Keratinocyte (primary cell): ENCODE measurements at regions not wholly inside any gene's neighbourhood (a gene's known extent, or its start where the extent isn't known, plus 50 kb on each side); places are given as distances from the start of the nearest gene placed in this dataset.
A peak's percentile ranks its signal among the peaks of the same experiment; 100 is the strongest.

Source experiments
- EZH2 ChIP-seq: IDR thresholded peaks from one replicate; pipeline ENCODE4 v1.6.1; 2012; ENCODE audit warnings: inconsistent platforms, mild to moderate bottlenecking, low read length, moderate library complexity
- TF ChIP-seq, protein P1 (sequence below), 3 experiments: IDR thresholded peaks in 1 of 3; conservative IDR thresholded peaks in 1 of 3; optimal IDR thresholded peaks in 1 of 3; 2 replicates in 2 of 3; 3 replicates in 1 of 3; pipeline versions ENCODE3 to v1.5.1; 2011; ENCODE audit warnings: low read length in 3 of 3, mild to moderate bottlenecking in 3 of 3, moderate library complexity in 2 of 3, control low read depth in 1 of 3, inconsistent platforms in 1 of 3; ENCODE audit not compliant: insufficient read depth in 2 of 3; ENCODE audit errors: extremely low read depth in 1 of 3

GRCh38 chr1:228664399-228664914, 70.8 kb upstream of the RHOU start:
- TF ChIP-seq, protein P1, sequence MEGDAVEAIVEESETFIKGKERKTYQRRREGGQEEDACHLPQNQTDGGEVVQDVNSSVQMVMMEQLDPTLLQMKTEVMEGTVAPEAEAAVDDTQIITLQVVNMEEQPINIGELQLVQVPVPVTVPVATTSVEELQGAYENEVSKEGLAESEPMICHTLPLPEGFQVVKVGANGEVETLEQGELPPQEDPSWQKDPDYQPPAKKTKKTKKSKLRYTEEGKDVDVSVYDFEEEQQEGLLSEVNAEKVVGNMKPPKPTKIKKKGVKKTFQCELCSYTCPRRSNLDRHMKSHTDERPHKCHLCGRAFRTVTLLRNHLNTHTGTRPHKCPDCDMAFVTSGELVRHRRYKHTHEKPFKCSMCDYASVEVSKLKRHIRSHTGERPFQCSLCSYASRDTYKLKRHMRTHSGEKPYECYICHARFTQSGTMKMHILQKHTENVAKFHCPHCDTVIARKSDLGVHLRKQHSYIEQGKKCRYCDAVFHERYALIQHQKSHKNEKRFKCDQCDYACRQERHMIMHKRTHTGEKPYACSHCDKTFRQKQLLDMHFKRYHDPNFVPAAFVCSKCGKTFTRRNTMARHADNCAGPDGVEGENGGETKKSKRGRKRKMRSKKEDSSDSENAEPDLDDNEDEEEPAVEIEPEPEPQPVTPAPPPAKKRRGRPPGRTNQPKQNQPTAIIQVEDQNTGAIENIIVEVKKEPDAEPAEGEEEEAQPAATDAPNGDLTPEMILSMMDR (optimal IDR thresholded peaks at IDR 0.05 in 1 of 3, IDR thresholded peaks at IDR 0.05 in 1 of 3, conservative IDR thresholded peaks at IDR 0.05 in 1 of 3; ENCODE audit: extremely low read depth in 1 of 3, insufficient read depth in 2 of 3, low read length in 3 of 3): peak; percentile 68 to 73 (median 69)
- TF ChIP-seq EZH2: no peak
